Ishikawa (cell line): ENCODE measurements at regions not wholly inside any gene's neighbourhood (a gene's known extent, or its start where the extent isn't known, plus 50 kb on each side); places are given as distances from the start of the nearest gene placed in this dataset.

Source experiments
- CEBPB ChIP-seq: IDR thresholded peaks from 2 replicates; pipeline ENCODE4 v1.6.1; 2012
- CREB1 ChIP-seq: IDR thresholded peaks from 2 replicates; pipeline ENCODE4 v1.6.1; 2012; ENCODE audit warnings: low read depth
- EGR1 ChIP-seq: IDR thresholded peaks from 2 replicates; pipeline ENCODE4 v1.6.1; 2012
- EP300 ChIP-seq: IDR thresholded peaks from 2 replicates; pipeline ENCODE4 v1.6.1; 2012; ENCODE audit warnings: borderline replicate concordance
- FOXM1 ChIP-seq: IDR thresholded peaks from 2 replicates; pipeline ENCODE4 v1.6.1; 2012; ENCODE audit warnings: low read depth, borderline replicate concordance
- NFIC ChIP-seq: IDR thresholded peaks from 2 replicates; pipeline ENCODE4 v1.6.1; 2012
- RAD21 ChIP-seq: IDR thresholded peaks from 2 replicates; pipeline ENCODE4 v1.6.1; 2012; ENCODE audit warnings: low read depth
- TAF1 ChIP-seq: IDR thresholded peaks from 2 replicates; pipeline ENCODE4 v1.6.1; 2012; ENCODE audit warnings: low read depth, mild to moderate bottlenecking
- TCF12 ChIP-seq: IDR thresholded peaks from 2 replicates; pipeline ENCODE4 v1.6.1; 2012; ENCODE audit warnings: low read depth
- TEAD4 ChIP-seq: IDR thresholded peaks from 2 replicates; pipeline ENCODE4 v1.6.1; 2012
- USF1 ChIP-seq: IDR thresholded peaks from 2 replicates; pipeline ENCODE4 v1.6.1; 2012
- YY1 ChIP-seq: IDR thresholded peaks from 2 replicates; pipeline ENCODE4 v1.6.1; 2012; ENCODE audit warnings: low read depth
- ZBTB7A ChIP-seq: IDR thresholded peaks from 2 replicates; pipeline ENCODE4 v1.6.1; 2012; ENCODE audit warnings: low read depth
- TF ChIP-seq, protein P1 (sequence below): IDR thresholded peaks from 2 replicates; pipeline ENCODE4 v1.6.1; 2012; ENCODE audit warnings: low read depth, mild to moderate bottlenecking
- TF ChIP-seq, protein P2 (sequence below): IDR thresholded peaks from 2 replicates; pipeline ENCODE4 v1.6.1; 2012

- TF ChIP-seq, protein P1, sequence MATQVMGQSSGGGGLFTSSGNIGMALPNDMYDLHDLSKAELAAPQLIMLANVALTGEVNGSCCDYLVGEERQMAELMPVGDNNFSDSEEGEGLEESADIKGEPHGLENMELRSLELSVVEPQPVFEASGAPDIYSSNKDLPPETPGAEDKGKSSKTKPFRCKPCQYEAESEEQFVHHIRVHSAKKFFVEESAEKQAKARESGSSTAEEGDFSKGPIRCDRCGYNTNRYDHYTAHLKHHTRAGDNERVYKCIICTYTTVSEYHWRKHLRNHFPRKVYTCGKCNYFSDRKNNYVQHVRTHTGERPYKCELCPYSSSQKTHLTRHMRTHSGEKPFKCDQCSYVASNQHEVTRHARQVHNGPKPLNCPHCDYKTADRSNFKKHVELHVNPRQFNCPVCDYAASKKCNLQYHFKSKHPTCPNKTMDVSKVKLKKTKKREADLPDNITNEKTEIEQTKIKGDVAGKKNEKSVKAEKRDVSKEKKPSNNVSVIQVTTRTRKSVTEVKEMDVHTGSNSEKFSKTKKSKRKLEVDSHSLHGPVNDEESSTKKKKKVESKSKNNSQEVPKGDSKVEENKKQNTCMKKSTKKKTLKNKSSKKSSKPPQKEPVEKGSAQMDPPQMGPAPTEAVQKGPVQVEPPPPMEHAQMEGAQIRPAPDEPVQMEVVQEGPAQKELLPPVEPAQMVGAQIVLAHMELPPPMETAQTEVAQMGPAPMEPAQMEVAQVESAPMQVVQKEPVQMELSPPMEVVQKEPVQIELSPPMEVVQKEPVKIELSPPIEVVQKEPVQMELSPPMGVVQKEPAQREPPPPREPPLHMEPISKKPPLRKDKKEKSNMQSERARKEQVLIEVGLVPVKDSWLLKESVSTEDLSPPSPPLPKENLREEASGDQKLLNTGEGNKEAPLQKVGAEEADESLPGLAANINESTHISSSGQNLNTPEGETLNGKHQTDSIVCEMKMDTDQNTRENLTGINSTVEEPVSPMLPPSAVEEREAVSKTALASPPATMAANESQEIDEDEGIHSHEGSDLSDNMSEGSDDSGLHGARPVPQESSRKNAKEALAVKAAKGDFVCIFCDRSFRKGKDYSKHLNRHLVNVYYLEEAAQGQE, result no peak
- TF ChIP-seq EP300 (no peak), USF1 (no peak)
Observed at GRCh38 chr5:51661646-51662265, 278.5 kb downstream of the ISL1 start.

GRCh38 chr5:51664491-51665250 lies 281.4 kb downstream of the ISL1 start:
- no peak for TF ChIP-seq CEBPB
- TF ChIP-seq, protein P1, result no peak
- TF ChIP-seq USF1, result no peak
- no peak for TF ChIP-seq ZBTB7A
- TF ChIP-seq TCF12, result no peak
- no peak for TF ChIP-seq EGR1
- no peak for TF ChIP-seq EP300
- no peak for TF ChIP-seq NFIC
- TF ChIP-seq RAD21, result no peak
- no peak for TF ChIP-seq YY1
- TF ChIP-seq, protein P2, sequence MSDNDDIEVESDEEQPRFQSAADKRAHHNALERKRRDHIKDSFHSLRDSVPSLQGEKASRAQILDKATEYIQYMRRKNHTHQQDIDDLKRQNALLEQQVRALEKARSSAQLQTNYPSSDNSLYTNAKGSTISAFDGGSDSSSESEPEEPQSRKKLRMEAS, result no peak
- TF ChIP-seq TAF1, result no peak
- no peak for TF ChIP-seq FOXM1

DNA sequence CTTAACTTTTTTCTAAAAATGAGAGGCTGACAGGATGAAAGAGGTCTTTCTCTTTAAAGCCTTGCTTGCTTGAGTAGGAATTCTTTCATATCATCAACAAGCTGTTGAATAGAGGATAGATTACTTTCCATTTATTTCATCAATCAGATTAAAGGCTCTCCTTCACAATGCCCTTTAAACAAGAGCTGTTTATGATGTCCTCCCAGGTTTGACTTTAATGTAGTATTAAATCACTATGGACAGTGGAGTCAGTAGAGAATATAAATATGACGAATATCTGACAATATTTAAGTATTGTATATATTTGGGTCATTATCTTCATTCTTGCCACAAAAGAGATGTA lies 282.0 kb downstream of the ISL1 start:
- TF ChIP-seq YY1 (no peak), FOXM1 (no peak), TCF12 (no peak), NFIC (no peak), TAF1 (no peak), TEAD4 (no peak), ZBTB7A (no peak), EP300 (no peak), EGR1 (no peak), CREB1 (no peak), CEBPB (no peak), USF1 (no peak), RAD21 (no peak)
- TF ChIP-seq, protein P1, result no peak
- TF ChIP-seq, protein P2, result no peak

GRCh38 chr5:51669095-51669494 lies 285.8 kb downstream of the ISL1 start:
- TF ChIP-seq TEAD4 (no peak), EGR1 (no peak), USF1 (no peak), FOXM1 (no peak), ZBTB7A (no peak), CEBPB (no peak), EP300 (no peak), YY1 (no peak), NFIC (no peak), CREB1 (no peak), RAD21 (no peak), TAF1 (no peak), TCF12 (no peak)
- TF ChIP-seq, protein P2, result no peak
- TF ChIP-seq, protein P1, result no peak
